ENCODE measurements at regions not wholly inside any gene's neighbourhood (a gene's known extent, or its start where the extent isn't known, plus 50 kb on each side); places are given as distances from the start of the nearest gene placed in this dataset.

GRCh38 chr5:94024620-94025019 lies 283.2 kb upstream of the POU5F2 start:
- Mint-ChIP-seq H3K4me3 (no peak overlapping the region), H3K27ac (no peak overlapping the region), H3K36me3 (ENCODE audit: low read depth) (peaks cover 12% of the 10 kb centered on the region; the same call in 2 of the 3 replicates), H3K4me1 (peaks cover 17% of the 10 kb centered on the region), H3K9me3 (peaks cover 9% of the 10 kb centered on the region; the same call in 2 of the 3 replicates), H3K27me3 (ENCODE audit: insufficient read depth, low read depth, poor library complexity) (no peaks in the 10 kb centered on the region)
- H4K20me1 ChIP-seq (replicated peaks; ENCODE audit: insufficient read depth) = no peaks in the 10 kb centered on the region
- ATAC-seq (no peak), DNase-seq (ENCODE audit: low spot score) (no peak)
- H2AFZ ChIP-seq = no peak overlapping the region
- no peaks in the 10 kb centered on the region for H3K36me3 ChIP-seq (ENCODE audit: insufficient read depth)
- TF ChIP-seq NANOG (IDR thresholded peaks at IDR 0.05; ENCODE audit: borderline replicate concordance) (no peak), JUNB (IDR thresholded peaks at IDR 0.05; ENCODE audit: unreplicated experiment) (no peak), ZNF114 (CRISPR knock-in tag; IDR thresholded peaks at IDR 0.05) (no peak), ZNF331 (CRISPR knock-in tag; IDR thresholded peaks at IDR 0.05; ENCODE audit: low read depth) (no peak), ZNF462 (CRISPR knock-in tag; IDR thresholded peaks at IDR 0.05) (no peak), POLR2AphosphoS5 (IDR thresholded peaks at IDR 0.05; ENCODE audit: low read depth) (no peak), CREB1 (CRISPR knock-in tag; IDR thresholded peaks at IDR 0.05; ENCODE audit: low read depth) (no peak), EZH2 (IDR thresholded peaks at IDR 0.05; ENCODE audit: low read depth, unreplicated experiment) (no peak), STAT1 (IDR thresholded peaks at IDR 0.05; ENCODE audit: unreplicated experiment) (no peak), EZH2phosphoT487 (IDR thresholded peaks at IDR 0.05; ENCODE audit: unreplicated experiment) (no peak)
- TF ChIP-seq, protein P1, sequence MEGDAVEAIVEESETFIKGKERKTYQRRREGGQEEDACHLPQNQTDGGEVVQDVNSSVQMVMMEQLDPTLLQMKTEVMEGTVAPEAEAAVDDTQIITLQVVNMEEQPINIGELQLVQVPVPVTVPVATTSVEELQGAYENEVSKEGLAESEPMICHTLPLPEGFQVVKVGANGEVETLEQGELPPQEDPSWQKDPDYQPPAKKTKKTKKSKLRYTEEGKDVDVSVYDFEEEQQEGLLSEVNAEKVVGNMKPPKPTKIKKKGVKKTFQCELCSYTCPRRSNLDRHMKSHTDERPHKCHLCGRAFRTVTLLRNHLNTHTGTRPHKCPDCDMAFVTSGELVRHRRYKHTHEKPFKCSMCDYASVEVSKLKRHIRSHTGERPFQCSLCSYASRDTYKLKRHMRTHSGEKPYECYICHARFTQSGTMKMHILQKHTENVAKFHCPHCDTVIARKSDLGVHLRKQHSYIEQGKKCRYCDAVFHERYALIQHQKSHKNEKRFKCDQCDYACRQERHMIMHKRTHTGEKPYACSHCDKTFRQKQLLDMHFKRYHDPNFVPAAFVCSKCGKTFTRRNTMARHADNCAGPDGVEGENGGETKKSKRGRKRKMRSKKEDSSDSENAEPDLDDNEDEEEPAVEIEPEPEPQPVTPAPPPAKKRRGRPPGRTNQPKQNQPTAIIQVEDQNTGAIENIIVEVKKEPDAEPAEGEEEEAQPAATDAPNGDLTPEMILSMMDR (conservative IDR thresholded peaks at IDR 0.05; ENCODE audit: low read depth in 2 of 2) = no peak
- TF ChIP-seq, protein P2, sequence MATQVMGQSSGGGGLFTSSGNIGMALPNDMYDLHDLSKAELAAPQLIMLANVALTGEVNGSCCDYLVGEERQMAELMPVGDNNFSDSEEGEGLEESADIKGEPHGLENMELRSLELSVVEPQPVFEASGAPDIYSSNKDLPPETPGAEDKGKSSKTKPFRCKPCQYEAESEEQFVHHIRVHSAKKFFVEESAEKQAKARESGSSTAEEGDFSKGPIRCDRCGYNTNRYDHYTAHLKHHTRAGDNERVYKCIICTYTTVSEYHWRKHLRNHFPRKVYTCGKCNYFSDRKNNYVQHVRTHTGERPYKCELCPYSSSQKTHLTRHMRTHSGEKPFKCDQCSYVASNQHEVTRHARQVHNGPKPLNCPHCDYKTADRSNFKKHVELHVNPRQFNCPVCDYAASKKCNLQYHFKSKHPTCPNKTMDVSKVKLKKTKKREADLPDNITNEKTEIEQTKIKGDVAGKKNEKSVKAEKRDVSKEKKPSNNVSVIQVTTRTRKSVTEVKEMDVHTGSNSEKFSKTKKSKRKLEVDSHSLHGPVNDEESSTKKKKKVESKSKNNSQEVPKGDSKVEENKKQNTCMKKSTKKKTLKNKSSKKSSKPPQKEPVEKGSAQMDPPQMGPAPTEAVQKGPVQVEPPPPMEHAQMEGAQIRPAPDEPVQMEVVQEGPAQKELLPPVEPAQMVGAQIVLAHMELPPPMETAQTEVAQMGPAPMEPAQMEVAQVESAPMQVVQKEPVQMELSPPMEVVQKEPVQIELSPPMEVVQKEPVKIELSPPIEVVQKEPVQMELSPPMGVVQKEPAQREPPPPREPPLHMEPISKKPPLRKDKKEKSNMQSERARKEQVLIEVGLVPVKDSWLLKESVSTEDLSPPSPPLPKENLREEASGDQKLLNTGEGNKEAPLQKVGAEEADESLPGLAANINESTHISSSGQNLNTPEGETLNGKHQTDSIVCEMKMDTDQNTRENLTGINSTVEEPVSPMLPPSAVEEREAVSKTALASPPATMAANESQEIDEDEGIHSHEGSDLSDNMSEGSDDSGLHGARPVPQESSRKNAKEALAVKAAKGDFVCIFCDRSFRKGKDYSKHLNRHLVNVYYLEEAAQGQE (IDR thresholded peaks at IDR 0.05; ENCODE audit: unreplicated experiment) = no peak
- TF ChIP-seq, protein P3, sequence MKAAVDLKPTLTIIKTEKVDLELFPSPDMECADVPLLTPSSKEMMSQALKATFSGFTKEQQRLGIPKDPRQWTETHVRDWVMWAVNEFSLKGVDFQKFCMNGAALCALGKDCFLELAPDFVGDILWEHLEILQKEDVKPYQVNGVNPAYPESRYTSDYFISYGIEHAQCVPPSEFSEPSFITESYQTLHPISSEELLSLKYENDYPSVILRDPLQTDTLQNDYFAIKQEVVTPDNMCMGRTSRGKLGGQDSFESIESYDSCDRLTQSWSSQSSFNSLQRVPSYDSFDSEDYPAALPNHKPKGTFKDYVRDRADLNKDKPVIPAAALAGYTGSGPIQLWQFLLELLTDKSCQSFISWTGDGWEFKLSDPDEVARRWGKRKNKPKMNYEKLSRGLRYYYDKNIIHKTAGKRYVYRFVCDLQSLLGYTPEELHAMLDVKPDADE (IDR thresholded peaks at IDR 0.05) = no peak
- H3K4me2 ChIP-seq = no peak overlapping the region
- H3F3A ChIP-seq (replicated peaks; ENCODE audit: low read depth) = no peaks in the 10 kb centered on the region
- peaks cover 11% of the 10 kb centered on the region; the same call in 1 of the 2 replicates for H3K9me2 ChIP-seq (ENCODE audit: insufficient read depth)
- H3K4me3 ChIP-seq = no peak overlapping the region
- H3K27me3 ChIP-seq (ENCODE audit: insufficient read depth) = no peaks in the 10 kb centered on the region
- no peak overlapping the region for H3K27ac ChIP-seq (ENCODE audit: low read depth)
- no peaks in the 10 kb centered on the region for H3K4me1 ChIP-seq (ENCODE audit: insufficient read depth)
- no peaks in the 10 kb centered on the region for H3K79me2 ChIP-seq (replicated peaks; ENCODE audit: insufficient read depth)
